GM18502 (cell line): ENCODE measurements at regions not wholly inside any gene's neighbourhood (a gene's known extent, or its start where the extent isn't known, plus 50 kb on each side); places are given as distances from the start of the nearest gene placed in this dataset.

Experiments
- ATAC-seq: cut with Tn5 transposase; IDR thresholded peaks from one replicate; pipeline ENCODE4 v1.9.1; 2021; ENCODE audit warnings: mild to moderate bottlenecking; ENCODE audit not compliant: unreplicated experiment, poor library complexity

DNA sequence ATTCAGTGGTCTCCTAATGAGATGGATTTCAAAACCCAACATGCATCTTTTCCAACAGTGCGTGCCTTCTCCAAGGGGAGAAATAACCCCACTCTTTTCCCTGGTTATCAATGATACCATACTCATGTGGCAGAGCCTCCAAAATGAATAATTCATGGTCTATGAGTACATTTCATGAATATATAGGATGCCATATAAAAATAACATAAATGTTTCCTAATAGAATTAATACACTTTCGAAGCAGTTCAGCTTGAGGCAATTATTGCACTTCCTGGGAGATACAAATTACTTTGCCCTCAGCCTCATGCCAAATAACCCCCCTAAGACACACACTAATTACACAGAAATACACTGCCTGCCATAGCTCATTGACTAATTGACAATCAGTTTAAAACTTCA lies 318.6 kb downstream of the ZSWIM6 start:
- no peak for ATAC-seq

DNA sequence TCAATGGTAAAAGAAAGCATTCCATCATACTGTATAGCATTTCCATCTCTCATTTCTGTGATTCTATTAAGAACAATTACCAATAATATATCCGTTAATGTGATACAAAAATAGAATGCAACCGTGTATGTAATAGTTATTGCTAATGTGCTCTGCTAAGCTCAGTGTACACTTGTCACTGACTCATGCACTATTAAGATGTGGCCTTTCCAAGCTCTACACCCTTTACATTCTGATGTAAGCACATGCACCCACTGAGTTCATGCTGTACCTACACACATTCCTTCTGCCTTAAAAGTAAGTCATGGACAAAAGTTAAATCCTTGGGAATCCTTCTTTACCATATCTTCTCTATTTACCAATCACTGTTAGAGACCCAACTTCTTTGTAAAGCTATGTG lies 319.1 kb downstream of the ZSWIM6 start:
- ATAC-seq: no peak

DNA sequence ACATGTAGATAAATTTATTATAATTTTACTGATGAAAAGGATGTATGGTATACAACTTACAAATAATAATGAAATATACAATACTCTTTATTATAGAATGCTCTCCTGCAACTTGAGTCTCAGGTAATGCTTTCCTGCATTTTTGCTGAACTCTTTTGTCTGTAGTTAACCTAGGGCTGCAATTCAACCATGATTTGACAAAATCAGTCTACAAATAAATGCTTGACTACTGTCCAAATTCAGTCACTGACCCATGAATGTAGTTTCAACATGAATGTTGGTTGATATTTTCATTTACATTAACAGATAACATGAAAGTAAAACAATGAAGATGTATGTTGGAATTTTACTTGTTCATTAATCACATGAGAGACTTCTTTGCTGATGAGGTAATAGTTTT lies 320.9 kb downstream of the ZSWIM6 start:
- no peak for ATAC-seq

DNA sequence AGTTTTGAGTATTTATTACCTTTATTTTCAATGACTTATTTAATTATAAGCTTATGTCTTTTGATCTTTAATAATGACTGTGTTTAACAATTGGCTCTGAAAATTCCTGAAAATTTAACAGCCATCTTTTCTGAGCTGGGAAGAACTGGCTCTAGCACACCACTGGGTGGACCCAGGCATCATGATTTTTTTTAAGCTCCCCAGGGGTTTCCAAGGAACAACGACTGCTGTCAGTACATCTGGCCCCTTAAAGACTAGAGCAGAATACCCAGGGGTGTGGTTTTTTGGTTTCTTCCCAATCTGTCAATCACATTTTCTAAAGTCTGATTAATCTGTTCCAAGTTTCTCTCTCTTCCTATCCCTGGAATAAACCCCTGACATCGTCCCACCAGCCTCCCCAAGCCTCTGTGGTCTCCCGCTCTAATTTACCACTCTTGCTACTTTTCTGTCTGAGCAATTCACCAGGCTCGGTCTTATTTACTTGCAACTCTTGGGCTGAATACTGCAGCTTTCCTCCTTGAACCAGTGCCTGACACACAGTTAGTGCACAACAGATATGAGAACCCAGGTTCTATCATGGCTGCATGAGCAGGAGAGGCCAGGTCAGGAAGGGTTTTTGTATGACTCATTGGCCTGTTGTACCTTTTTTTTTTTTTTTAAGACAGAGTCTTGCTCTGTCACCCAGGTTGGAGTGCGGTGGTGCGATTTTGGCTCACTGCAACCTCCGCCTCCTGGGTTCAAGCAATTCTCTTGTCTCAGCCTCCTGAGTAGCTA lies 321.9 kb downstream of the ZSWIM6 start:
- no peak for ATAC-seq

DNA sequence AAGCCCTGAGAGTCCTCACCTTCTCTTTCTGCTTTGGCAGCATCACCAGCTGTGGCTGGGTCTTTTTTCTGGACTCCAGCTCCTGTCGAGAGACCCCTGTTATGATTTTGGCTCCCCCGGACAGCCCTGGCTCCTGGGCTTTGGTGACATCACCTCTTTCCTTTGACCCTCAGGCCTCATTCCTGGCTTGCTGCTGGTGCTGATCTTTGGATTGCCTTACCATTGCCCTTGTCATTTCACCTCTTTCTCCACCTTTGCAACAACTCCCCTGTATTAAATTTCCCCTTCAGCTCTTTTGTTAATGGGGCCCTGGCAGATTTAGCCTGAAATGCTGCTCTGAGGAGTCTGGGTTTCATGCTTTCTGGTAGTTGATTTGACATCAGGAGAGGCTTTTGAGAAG lies 322.8 kb downstream of the ZSWIM6 start:
- no peak for ATAC-seq

DNA sequence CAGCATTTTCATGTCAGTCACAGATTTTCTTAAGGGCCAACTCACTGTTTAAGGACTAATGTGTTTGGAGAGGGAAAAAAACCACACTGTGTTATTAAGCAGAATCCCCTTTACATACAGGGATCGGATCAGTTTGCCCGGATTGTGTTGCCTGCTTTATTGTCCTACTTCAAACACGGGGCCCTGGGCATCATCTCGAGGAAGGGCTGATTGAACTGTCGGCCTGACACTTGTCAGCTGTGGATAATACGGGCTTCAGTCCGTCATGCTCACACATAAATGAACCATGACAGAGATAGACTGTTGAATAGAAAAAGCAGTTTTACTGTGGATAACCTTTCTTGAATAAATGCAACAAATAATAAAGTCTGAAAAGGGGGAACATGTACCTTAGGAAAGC lies 325.0 kb downstream of the ZSWIM6 start:
- ATAC-seq: no peak

DNA sequence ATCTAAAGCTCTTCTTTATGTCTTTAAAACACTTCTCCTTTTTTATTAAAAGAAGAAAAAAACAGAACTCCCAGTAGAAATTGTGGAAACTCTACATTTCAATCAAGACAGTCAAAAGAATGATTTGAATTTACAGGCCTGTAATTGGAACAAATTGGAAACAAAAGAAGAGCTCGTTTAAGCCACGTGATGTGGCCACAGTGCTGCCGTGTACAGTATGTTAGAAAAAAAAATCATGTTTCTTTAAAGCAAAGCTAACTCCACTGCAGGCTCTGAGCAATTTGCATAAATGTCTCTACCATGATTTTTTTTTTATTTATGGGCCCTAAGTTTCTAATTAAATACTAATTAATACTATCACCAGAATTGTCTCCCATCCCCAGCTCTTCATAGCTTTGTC lies 325.6 kb downstream of the ZSWIM6 start:
- ATAC-seq: no peak

DNA sequence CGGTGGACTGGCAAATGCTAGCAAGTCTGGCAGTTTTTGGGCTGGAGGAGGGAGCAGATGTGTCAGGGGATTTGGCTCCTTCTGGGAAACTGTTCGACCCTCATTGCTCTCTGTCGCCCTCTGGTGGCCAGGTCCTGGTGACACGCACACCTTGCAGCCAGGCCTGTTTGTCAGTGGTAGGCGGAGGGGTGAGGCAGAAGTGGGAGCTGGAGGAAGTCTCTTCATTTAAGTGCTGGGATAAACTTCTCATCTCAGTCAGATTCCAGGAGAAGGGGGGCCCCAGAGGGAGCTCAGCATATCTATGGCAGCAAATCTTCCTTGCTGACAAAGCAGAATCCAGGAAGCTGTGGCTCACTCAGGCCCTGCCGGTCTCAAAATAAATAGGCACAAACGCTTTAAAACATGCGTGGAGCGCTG lies 326.5 kb downstream of the ZSWIM6 start:
- ATAC-seq: peak; percentile 78

DNA sequence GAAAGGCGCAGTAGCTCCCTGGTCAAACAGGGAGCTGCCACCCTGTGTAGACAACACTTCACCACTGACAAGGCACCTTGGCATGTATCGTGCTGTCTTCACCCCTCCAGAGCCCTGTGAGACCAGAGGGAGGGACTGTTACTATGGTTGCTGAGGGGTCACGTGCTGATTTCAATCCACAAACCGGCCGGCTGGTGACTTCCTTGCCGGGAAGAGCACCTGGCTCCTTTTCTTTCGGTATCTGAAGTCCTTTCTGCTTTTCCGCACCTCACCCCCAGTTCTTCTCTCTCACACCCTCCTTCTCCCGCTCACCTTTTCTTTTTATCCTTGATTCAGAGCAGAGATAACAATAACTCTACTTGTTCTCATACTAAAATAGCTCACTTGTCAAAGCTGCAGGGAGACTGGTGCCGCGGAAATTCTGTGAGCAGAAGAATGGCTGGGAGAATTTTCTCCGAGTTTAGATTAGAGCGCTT lies 327.2 kb downstream of the ZSWIM6 start:
- ATAC-seq: no peak

DNA sequence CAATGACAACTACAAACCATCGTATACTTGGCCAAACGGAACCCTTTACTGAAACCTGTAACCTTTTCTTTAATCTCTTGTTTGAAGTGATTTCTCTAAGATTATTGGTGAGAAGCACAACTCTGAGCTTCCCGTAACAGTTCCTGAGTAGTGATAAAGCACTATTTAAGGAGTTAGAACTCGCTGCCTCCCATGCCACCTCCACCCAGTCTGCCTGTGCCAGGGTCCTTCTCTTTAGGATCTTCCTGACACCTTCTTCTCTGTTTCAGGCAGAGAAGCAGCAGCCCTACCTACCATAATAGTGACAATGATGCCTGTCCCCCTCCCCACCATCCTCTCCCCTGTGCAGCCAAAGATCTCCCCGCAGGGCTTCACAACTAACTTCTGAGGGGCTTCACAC lies 330.6 kb downstream of the ZSWIM6 start:
- ATAC-seq: no peak

DNA sequence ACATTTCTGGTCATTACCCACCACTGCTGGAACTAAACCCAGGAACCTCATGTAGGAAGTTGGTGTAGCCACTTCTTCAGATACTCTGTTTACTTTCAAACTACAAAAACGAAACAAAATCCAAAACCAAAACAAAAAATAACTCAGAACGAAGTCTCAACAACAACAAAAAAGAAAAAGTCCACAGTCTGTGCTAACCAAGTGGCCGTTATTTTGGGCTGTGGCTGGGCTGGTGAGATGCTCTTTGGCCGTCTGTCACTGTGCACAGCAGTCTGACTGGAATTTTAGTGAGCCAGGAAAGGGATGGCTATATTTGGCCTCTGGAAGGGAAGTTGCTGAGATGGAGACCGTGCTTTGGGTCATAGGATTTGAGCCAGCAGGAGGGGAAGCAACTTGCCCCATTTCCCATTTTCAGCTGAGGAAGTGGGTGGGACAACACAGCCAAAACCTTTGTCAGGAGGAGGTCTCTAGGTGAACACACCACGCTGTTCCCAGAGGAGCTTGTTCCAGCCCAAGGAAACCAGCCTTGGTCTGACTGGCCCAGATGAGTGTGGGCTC lies 334.1 kb downstream of the ZSWIM6 start:
- no peak for ATAC-seq

DNA sequence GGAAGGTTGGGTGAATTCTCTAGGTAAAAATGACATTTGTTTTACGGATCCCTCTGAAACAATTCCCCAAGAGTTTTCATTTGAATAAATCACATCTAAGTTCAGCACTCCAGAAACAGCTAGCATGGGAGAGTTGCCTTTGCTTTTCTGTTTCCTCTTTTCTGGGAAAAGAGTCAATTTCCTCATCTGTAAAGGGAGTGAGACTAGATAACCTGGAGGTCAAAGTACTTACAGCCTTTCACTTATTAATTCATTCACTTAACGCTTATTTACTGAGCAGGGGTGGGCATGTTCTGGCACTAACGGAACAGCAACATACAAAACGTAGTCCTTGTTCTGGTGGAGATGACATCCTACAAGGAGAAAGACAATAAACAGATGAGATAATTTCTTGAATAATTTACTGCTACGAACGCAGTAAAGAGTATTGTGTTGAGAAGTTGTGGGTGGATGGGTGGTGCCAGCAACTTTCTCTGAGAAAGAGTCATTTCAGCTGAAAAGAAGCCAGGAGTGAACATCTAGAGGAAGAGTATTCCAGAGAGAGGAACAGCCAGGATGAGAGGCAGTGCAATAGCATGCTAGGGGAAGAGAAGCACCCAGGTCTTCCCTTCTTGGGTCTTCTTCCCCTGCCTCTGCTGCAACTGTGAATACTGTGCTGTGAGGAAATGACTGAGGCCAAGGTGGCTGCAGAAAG lies 335.6 kb downstream of the ZSWIM6 start:
- ATAC-seq: no peak

DNA sequence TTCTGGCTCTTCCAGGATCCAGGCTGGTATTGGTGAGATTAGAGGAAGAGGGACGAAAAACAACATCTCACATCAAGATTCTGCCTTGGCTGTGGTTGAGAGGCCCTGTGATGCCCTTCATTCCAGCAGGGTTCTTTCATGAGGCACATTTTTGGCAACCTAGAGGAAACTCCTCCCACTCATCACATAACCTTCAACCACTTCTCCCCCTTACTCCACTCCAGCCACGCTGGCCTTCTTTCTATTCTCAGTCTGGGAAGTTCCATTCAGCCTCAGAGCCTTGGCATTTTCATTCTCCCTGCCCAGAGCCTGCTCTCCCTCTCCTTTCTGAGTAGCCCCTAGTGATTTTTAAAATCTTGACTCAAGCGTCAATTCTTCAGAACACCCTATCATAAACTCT lies 337.5 kb downstream of the ZSWIM6 start:
- ATAC-seq: no peak

DNA sequence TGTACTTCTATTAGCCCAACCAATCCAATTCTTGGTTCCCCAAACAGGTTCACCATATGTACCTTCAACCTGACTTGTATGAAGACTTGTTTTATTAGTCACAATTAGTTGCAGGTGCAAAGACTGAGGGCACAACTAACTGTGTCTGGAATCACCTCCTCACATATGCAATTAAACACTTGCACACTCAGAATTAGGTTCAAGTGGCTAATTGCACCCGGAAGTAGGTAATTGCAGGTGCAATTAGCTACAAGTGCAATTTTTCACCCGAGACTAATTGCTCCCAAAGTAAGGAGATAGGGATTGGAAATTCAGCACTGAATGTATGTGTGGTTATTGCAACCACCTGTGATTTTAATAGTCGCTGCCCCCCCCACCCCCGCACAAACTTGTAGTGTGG lies 338.9 kb downstream of the ZSWIM6 start:
- no peak for ATAC-seq

DNA sequence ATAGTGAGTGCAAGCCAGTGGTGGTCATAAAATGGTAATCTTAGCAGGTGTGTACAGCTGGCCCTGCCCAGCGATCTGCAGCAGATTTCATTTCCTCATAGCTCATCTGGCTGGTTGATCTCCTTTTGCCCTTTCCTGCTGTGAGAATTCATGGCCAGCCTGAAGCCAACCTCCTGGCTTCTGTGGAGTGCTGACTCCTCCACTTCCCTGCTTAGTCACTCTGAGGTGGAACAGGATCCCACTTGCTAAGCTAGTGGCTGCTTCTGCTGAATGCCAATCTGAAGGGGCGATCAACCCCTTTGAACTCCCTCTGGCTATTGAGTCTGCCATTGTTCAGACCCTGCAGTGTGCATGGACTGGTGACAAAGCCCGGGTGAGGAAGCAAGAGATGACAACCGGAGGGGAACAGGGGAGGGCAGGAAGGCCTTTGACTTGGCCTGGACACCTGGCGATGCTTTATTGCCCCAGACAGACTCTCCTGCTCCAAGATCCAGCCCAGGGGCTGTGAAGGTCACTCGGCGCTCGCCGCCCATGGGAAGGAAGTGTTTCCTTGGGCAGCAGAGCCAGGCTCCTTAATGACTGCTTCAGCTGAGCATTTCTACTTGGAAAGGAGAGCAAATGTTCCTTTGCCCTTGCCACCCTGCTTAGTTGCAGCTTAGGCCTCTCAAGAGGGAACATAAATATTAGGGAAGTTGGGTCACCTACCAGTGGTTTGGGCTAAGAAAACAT lies 341.1 kb downstream of the ZSWIM6 start:
- ATAC-seq: peak; percentile 59

DNA sequence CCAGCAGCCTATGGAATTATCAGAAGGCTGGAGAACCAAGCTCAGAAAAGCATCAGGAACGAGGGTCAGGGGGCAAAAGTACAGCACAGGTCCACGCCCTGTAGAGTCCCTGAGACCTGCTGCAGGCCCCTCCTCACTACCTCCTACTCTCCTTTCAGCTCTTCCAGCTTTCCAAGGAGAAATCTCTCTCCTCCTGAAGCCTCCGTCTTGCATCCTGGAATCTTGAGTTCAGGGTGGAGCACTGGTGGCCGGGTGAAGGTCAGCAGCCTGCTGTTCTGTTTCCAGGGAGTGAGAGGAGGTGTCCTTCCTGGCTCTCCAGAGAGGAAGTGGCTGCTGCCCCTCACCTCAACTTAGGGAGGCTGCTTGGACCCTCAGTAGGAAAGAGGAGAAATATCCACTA lies 342.3 kb downstream of the ZSWIM6 start:
- ATAC-seq: no peak

DNA sequence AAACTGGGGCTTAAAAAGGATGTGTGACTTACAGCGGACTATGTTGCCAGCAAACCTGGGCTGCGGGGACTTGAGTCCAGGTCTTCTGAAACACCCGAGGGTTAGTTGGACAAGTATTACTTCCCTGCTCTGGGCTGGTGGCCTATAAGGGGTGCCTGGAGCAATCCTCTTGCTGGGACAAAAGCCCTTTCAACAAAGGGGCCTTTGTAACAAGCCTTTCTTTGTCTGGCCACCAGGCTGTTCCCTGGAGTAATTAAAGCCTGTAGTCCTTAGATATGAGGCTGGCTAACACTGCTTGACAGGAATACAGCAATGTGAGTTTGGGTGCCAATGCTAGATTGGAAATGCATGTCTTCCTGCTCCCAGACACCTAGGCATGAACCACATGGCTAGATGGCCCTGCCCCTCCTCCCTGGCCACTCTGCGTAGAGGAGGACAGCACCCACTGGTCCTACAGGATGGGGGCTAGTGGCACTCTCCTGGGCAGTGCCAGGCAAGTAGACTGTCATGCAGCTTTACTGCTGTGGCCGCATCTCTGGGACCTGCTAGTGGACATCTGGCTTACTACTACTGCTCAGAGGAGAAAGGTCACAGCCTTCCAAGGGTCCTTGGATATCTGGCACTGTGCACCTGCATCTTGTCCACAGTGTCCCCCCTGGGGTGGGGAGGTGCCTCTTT lies 343.1 kb downstream of the ZSWIM6 start:
- ATAC-seq: no peak

DNA sequence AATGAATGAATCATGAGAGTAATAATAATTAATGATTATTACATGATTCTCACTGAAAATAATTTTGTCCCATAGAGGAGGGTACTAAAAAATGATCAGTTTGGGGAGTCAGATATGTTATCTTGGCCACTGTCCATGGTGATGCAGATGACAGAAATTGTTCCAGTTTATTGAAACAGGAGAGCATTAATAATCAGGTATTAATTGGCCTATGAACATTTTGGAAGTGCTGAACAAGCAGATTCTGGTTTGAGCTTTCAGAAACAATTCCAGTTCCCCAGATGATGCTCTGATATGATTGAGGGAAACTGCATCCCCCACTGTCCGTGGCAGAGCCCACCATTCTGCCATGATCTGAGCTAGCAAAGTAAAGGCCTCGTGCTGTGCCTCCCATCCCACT lies 345.2 kb downstream of the ZSWIM6 start:
- no peak for ATAC-seq

DNA sequence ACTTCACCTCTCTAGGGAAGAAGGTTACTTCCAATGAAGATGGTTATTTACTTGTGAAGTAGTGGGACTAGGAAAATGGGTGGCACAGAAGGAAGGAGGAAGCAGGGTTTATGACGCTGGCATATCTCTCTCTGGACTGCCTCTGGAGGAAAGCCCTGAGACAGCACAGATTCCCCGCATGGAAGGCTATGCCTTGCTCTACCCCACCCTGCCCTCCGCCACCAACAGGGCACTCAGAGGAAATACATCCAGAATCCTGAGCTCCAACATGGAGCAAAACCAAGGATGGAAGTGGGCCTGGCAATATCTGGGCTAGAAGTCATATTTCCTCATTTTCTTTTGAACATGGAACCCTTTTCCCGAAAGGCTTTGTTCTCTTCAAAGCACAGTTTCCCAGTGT lies 346.9 kb downstream of the ZSWIM6 start:
- ATAC-seq: no peak

DNA sequence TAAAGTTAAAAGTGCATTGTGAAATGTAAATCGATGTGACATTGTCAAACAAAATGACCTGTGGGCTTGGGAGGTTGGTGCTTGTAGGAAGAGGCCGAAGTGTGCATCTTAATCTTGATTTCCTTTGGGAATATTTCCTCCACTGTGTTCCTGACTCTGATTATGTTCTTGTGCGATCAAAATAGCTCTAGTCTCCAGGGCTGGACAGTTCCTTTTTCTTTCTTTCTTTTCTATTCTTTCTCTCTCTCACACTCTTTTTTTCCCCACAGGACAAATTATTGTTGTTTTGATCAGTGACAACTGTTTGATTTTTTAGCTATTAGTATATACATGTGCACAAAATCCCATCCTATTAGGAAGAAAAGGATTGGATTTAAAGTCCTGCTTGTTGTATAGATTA lies 347.5 kb downstream of the ZSWIM6 start:
- no peak for ATAC-seq
